ENCODE measurements at regions not wholly inside any gene's neighbourhood (a gene's known extent, or its start where the extent isn't known, plus 50 kb on each side); places are given as distances from the start of the nearest gene placed in this dataset.

DNA sequence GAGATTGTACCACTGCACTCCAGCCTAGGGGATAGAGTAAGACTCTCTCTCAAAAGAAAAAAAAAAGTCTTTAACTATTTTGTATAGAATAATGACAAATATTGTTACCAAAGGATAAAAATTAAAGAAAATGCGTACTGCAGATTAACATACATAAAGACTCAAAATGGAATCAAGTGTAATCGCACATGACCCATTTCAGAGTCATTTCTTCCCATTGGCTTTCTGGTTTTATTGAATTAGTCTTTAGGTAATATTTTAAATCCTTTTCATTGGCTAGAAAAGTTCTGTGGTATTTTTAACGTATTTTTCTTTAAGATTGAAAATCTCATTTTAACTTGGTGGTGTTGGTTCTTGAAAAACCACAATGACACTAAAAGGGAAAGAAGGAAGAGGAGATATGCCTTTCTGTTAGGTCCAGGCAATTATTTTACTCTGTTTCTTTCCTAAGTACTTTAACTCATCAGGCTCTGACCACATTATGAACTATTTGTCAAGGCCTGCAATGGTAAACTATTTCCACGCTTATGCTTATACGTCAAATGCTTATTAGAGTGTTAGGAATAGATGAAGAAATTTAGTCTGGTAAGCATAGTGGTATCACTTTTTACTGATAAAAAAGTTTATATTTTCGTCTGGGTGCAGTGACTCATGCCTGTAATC is 52.3 kb downstream of the PLEKHG1 start:
- no peaks in the 10 kb centered on the region for H3K4me1 Mint-ChIP-seq (ENCODE audit: low read depth)
- H3K27me3 ChIP-seq (ENCODE audit: control insufficient read depth in 1 of 2, insufficient read depth in 2 of 2, low read length in 2 of 2), result no peaks in the 10 kb centered on the region
- TF ChIP-seq, protein P1, sequence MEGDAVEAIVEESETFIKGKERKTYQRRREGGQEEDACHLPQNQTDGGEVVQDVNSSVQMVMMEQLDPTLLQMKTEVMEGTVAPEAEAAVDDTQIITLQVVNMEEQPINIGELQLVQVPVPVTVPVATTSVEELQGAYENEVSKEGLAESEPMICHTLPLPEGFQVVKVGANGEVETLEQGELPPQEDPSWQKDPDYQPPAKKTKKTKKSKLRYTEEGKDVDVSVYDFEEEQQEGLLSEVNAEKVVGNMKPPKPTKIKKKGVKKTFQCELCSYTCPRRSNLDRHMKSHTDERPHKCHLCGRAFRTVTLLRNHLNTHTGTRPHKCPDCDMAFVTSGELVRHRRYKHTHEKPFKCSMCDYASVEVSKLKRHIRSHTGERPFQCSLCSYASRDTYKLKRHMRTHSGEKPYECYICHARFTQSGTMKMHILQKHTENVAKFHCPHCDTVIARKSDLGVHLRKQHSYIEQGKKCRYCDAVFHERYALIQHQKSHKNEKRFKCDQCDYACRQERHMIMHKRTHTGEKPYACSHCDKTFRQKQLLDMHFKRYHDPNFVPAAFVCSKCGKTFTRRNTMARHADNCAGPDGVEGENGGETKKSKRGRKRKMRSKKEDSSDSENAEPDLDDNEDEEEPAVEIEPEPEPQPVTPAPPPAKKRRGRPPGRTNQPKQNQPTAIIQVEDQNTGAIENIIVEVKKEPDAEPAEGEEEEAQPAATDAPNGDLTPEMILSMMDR (IDR thresholded peaks at IDR 0.05), result no peak
- DNase-seq, result no peak
- POLR2A ChIA-PET, result no interaction called here
- CTCF ChIA-PET, result no interaction called here
- H3K36me3 ChIP-seq (ENCODE audit: insufficient read depth, low read length), result no peaks in the 10 kb centered on the region
- H3K4me3 ChIP-seq (ENCODE audit: low read length), result no peak overlapping the region
- no peaks in the 10 kb centered on the region for H3K36me3 Mint-ChIP-seq (ENCODE audit: low read depth)
- H3K27me3 Mint-ChIP-seq, result no peaks in the 10 kb centered on the region
- no peak overlapping the region for H3K27ac Mint-ChIP-seq
- H3K4me1 ChIP-seq (ENCODE audit: insufficient read depth, low read length), result no peaks in the 10 kb centered on the region
- no peaks in the 10 kb centered on the region for H3K9me3 Mint-ChIP-seq
- no peak overlapping the region for H3K4me3 Mint-ChIP-seq
- intact Hi-C loops (cut with DNase I, micrococcal nuclease), result no loop called here
- no peaks in the 10 kb centered on the region for H3K9me3 ChIP-seq (ENCODE audit: control insufficient read depth in 1 of 2, insufficient read depth in 1 of 2, low read length in 2 of 2)
- H3K27ac ChIP-seq (ENCODE audit: low read depth in 1 of 2, low read length in 2 of 2), result no peak overlapping the region
- no peak for ATAC-seq (ENCODE audit: poor library complexity)

DNA sequence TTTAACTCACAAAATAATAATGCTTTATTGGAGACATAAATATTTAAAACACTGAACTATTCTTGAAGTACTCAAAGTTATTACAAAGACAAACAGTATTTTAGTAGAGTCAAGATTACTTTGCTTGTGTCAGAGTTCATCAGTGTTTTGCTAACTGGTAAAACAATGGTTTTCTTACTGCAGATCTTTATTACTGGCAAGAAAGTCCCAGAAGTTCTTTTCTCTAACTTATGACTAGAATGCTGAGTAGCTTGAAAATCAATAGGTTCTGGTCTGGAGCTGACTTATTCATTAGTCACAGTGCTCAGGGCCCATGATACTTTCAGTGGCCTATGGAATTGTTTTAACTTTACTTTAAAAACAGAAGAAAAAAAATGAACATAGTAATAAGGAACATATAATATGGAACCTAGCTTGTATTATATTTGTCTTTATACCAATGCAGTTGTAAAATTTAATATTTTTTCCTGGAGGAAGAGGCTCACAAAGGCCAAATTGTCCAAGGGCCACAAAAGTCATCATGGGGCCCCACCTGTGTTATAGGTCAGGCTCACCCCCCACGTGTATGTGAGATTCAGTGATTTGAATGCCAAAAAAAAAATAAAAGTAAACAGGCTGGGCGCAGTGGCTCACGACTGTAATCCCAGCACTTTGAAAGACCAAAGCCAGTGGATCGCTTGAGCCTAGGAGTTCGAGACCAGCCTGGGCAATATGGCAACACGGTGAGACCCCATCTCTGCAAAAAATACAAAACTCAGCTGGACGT is 53.3 kb downstream of the PLEKHG1 start:
- ChIA-PET POLR2A (no interaction called here), CTCF (no interaction called here)
- Histone ChIP-seq H3K9me3 (ENCODE audit: control insufficient read depth in 1 of 2, insufficient read depth in 1 of 2, low read length in 2 of 2) (no peaks in the 10 kb centered on the region), H3K27ac (ENCODE audit: low read depth in 1 of 2, low read length in 2 of 2) (no peak overlapping the region), H3K36me3 (ENCODE audit: insufficient read depth, low read length) (no peaks in the 10 kb centered on the region), H3K4me1 (ENCODE audit: insufficient read depth, low read length) (no peaks in the 10 kb centered on the region), H3K4me3 (ENCODE audit: low read length) (no peak overlapping the region), H3K27me3 (ENCODE audit: control insufficient read depth in 1 of 2, insufficient read depth in 2 of 2, low read length in 2 of 2) (no peaks in the 10 kb centered on the region)
- Mint-ChIP-seq H3K36me3 (ENCODE audit: low read depth) (no peaks in the 10 kb centered on the region), H3K4me3 (no peak overlapping the region), H3K9me3 (no peaks in the 10 kb centered on the region), H3K27me3 (no peaks in the 10 kb centered on the region), H3K4me1 (ENCODE audit: low read depth) (no peaks in the 10 kb centered on the region), H3K27ac (no peak overlapping the region)
- intact Hi-C loops (cut with DNase I, micrococcal nuclease), result no loop called here
- TF ChIP-seq, protein P1 (IDR thresholded peaks at IDR 0.05), result no peak
- DNase-seq (no peak), ATAC-seq (ENCODE audit: poor library complexity) (no peak)

DNA sequence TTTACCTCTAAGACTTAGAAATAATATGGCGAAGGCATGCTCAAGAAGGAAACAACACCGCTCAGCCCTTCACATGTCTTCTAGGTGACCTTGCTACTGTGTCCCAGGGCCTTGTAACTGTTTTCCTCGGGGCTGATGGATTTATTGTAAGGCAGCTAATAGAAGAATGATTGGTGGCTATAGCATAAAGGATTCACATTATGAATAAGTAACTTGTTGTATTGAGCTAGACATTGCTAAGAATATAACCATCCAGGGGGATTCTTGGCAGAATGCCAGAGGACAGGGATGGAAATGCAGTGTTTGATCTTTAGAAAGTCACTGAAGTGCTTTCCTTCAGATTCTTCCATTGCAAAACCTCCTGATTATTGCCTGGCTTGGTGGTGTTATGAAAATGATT is 54.9 kb downstream of the PLEKHG1 start:
- no peaks in the 10 kb centered on the region for H3K36me3 Mint-ChIP-seq (ENCODE audit: low read depth)
- Histone ChIP-seq H3K36me3 (ENCODE audit: insufficient read depth, low read length) (no peaks in the 10 kb centered on the region), H3K4me1 (ENCODE audit: insufficient read depth, low read length) (no peaks in the 10 kb centered on the region), H3K9me3 (ENCODE audit: control insufficient read depth in 1 of 2, insufficient read depth in 1 of 2, low read length in 2 of 2) (no peaks in the 10 kb centered on the region), H3K4me3 (ENCODE audit: low read length) (no peak overlapping the region), H3K27ac (ENCODE audit: low read depth in 1 of 2, low read length in 2 of 2) (no peak overlapping the region), H3K27me3 (ENCODE audit: control insufficient read depth in 1 of 2, insufficient read depth in 2 of 2, low read length in 2 of 2) (no peaks in the 10 kb centered on the region)
- POLR2A ChIA-PET, result no interaction called here
- H3K4me1 Mint-ChIP-seq (ENCODE audit: low read depth), result no peaks in the 10 kb centered on the region
- ATAC-seq (ENCODE audit: poor library complexity), result no peak
- no peak overlapping the region for H3K27ac Mint-ChIP-seq
- CTCF ChIA-PET, result no interaction called here
- no peaks in the 10 kb centered on the region for H3K27me3 Mint-ChIP-seq
- H3K9me3 Mint-ChIP-seq, result no peaks in the 10 kb centered on the region
- intact Hi-C loops (cut with DNase I, micrococcal nuclease), result no loop called here
- no peak for DNase-seq
- H3K4me3 Mint-ChIP-seq, result no peak overlapping the region
- TF ChIP-seq, protein P1 (IDR thresholded peaks at IDR 0.05), result no peak
